H1 (cell line): ENCODE measurements at regions not wholly inside any gene's neighbourhood (a gene's known extent, or its start where the extent isn't known, plus 50 kb on each side); places are given as distances from the start of the nearest gene placed in this dataset.

Experiments
- BCL11A ChIP-seq, 2 experiments: IDR thresholded peaks; one replicate each; pipeline ENCODE4 v1.6.1; 2011; ENCODE audit warnings: low read depth in 2 of 2, low read length in 2 of 2, mild to moderate bottlenecking in 2 of 2
- CEBPB ChIP-seq: IDR thresholded peaks from 2 replicates; pipeline ENCODE4 v1.6.1; 2012; ENCODE audit warnings: low read depth, low read length
- CHD2 ChIP-seq: IDR thresholded peaks from 2 replicates; pipeline ENCODE4 v1.6.1; 2012; ENCODE audit warnings: low read length, improper control_type of control experiment
- CHD7 ChIP-seq: fragments of 300-600 bp; sonication (generic); IDR thresholded peaks from 2 replicates; pipeline ENCODE4 v1.7.1; 2012; ENCODE audit warnings: low read length, moderate library complexity, mild to moderate bottlenecking, inconsistent platforms; ENCODE audit not compliant: insufficient replicate concordance
- CTCF ChIP-seq, 3 experiments: IDR thresholded peaks; 1 replicate in 2 of 3; 2 replicates in 1 of 3; pipeline versions ENCODE4 v1.5.1 to v1.6.1; 2011; ENCODE audit warnings: low read length in 3 of 3, mild to moderate bottlenecking in 3 of 3, inconsistent platforms in 2 of 3, low read depth in 1 of 3, moderate library complexity in 1 of 3; ENCODE audit not compliant: insufficient read depth in 1 of 3; ENCODE audit errors: control extremely low read depth in 1 of 3
- EP300 ChIP-seq, 2 experiments: IDR thresholded peaks; 1 replicate in 1 of 2; 2 replicates in 1 of 2; pipeline ENCODE4 v1.6.1; 2011 to 2012; ENCODE audit warnings: low read depth in 2 of 2, low read length in 2 of 2, mild to moderate bottlenecking in 2 of 2, borderline replicate concordance in 1 of 2, inconsistent platforms in 1 of 2, moderate library complexity in 1 of 2
- POLR2A ChIP-seq, 2 experiments: IDR thresholded peaks; 1 replicate in 1 of 2; 2 replicates in 1 of 2; pipeline ENCODE4 v1.6.1; 2011; ENCODE audit warnings: low read depth in 2 of 2, low read length in 2 of 2, mild to moderate bottlenecking in 2 of 2; ENCODE audit errors: control extremely low read depth in 1 of 2
- RAD21 ChIP-seq, 2 experiments: IDR thresholded peaks in 1 of 2; conservative IDR thresholded peaks in 1 of 2; 2 replicates each; pipeline ENCODE4 v1.6.1; 2011; ENCODE audit warnings: low read depth in 2 of 2, low read length in 2 of 2, improper control_type of control experiment in 1 of 2, inconsistent platforms in 1 of 2, mild to moderate bottlenecking in 1 of 2, moderate library complexity in 1 of 2
- TAF1 ChIP-seq: IDR thresholded peaks from 2 replicates; pipeline ENCODE4 v1.6.1; 2011; ENCODE audit warnings: mild to moderate bottlenecking, low read depth, low read length
- TCF12 ChIP-seq: IDR thresholded peaks from 2 replicates; pipeline ENCODE4 v1.6.1; 2011; ENCODE audit warnings: low read depth, mild to moderate bottlenecking, low read length
- USF2 ChIP-seq: IDR thresholded peaks from 2 replicates; pipeline ENCODE4 v1.6.1; 2011; ENCODE audit warnings: low read length, improper control_type of control experiment

GRCh38 chr11:119496997-119497396, 74.0 kb upstream of the THY1 start:
- TF ChIP-seq RAD21 (IDR thresholded peaks at IDR 0.05 in 1 of 2, conservative IDR thresholded peaks at IDR 0.05 in 1 of 2; ENCODE audit: low read depth in 2 of 2, low read length in 2 of 2) (no peak), USF2 (no peak), CTCF (IDR thresholded peaks at IDR 0.05; ENCODE audit: control extremely low read depth in 1 of 3, insufficient read depth in 1 of 3, low read depth in 1 of 3, low read length in 3 of 3) (no peak), CHD7 (no peak), EP300 (IDR thresholded peaks at IDR 0.05; ENCODE audit: borderline replicate concordance in 1 of 2, low read depth in 2 of 2, low read length in 2 of 2) (no peak), CHD2 (no peak), TAF1 (no peak), TCF12 (no peak), POLR2A (IDR thresholded peaks at IDR 0.05; ENCODE audit: control extremely low read depth in 1 of 2, low read depth in 2 of 2, low read length in 2 of 2) (no peak), CEBPB (no peak), BCL11A (IDR thresholded peaks at IDR 0.05; ENCODE audit: low read depth in 2 of 2, low read length in 2 of 2) (no peak)
